C4-2B (cell line): ENCODE measurements at regions not wholly inside any gene's neighbourhood (a gene's known extent, or its start where the extent isn't known, plus 50 kb on each side); places are given as distances from the start of the nearest gene placed in this dataset.

ENCODE experiments used
- CTCF ChIP-seq: fragments of 450-650 bp; conservative IDR thresholded peaks from 2 replicates; pipeline ENCODE4 v1.5.1; 2017; ENCODE audit warnings: mild to moderate bottlenecking
- ZFX ChIP-seq: fragments of 450-650 bp; IDR thresholded peaks from 2 replicates; pipeline ENCODE4 v1.6.1; 2017

- TF ChIP-seq CTCF (no peak), ZFX (no peak)
These were observed 182.7 kb upstream of the PAQR3 start for GRCh38 chr4:79121875-79122358.
